ENCODE measurements at regions not wholly inside any gene's neighbourhood (a gene's known extent, or its start where the extent isn't known, plus 50 kb on each side); places are given as distances from the start of the nearest gene placed in this dataset.

DNA sequence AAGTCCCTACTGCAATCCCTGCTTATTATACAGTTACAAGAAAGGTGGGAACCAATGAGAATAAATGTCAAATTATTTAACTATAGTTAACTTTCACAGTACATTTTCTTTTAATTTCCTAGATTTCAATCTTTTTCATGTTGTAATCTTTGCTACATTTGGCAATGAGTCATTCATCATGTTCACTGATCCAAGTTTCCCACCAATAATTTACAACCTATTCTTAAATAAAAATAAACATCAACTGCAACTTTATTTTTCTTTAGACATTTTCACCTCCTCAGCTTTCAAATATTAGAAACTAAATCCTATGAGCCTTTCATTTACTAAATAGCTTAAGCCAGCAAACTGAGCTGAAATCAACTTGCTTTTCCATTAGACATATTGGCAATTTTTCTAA is 541.3 kb upstream of the BTBD3 start:
- DNase-seq, result no peak

DNA sequence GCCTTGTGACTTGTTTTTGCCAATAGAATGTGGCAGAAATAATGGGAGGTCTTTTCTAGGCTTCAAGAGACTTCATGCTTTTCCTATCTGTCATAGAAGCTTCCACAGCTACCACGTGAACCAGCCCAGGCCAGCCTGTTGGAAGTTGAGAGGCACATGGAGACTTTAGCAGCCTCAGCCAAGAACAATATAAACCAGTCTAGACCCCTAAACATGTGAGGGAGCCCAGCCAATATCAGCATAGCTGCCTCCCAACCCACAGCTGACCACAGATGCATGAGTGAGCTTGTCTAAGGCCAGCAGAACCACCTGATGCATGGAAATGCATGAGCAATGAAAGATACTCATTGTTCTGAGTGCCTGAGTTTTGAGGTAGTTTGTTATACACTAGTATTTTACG is 540.7 kb upstream of the BTBD3 start:
- DNase-seq, result no peak

DNA sequence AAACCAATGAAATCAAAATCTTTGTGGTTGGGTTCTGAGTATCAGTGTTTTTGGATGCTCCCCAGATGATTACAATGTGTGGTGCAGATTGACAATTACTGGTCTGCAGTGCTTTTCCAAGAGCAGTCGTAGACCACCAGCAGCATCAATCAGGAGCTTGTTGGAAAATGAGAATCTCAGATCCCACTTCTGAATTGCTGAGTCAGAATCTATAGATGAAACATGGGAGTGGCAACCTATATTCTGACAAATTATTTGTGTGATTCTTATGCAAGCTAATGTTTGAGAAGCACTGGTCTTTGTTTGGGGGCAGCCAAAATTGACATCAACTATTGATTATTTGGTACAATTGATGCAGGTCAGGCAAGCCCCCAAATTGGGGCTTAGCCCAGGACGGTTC is 539.9 kb upstream of the BTBD3 start:
- no peak for DNase-seq

DNA sequence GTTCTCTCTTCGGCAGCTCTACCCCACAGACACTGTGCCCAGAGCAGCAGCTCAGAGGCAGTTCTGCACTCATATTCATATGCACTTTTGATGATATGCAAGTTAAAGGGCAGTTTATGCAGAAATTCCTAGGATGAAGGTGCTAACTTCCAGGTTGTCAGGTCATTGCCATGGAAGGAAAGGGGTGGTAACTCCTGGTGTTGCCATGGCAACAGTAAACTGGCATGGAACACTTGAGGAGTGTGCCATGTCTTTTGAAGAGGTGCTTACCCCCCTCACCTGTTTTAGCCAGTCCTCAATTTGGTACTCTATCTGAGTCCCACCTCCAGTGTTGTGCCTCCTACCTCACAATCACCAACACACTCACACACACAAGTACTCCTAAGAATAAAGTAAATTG is 539.4 kb upstream of the BTBD3 start:
- no peak for DNase-seq

DNA sequence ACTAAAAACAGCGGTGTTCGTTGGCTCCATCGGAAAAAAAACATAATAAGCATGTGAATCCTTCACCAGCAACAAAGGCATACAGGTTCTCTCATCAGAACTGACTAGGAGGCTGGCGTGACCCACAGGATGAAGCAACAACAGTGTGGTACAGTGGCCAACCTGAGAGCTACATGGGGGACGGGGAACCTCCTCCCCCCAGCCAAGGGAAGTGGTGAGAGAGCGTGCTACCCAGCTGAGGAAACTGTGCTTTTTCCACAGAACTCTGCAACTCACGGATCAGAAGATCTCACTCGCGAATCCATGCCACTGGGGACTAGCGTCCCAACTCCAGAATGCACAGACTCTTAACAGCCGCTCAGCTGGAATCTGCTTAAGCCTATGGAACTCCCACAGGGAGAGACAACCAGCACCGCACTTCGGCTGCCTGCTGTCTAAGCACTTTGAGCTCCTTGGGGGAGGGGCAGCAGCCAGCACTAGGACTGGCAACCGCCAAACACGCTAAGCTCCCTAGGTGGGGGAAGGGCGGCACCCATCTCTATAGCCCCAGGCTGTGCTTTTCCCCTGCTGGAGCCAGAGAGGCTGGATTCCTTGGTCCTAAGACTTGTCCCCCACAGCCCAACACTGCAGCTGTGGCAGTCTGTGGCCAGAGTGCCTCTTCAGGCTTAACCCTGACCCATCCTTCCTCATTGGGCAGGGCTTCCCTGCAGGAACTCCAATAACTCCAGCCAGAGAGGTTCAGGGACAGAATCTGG is 538.3 kb upstream of the BTBD3 start:
- DNase-seq, result no peak

DNA sequence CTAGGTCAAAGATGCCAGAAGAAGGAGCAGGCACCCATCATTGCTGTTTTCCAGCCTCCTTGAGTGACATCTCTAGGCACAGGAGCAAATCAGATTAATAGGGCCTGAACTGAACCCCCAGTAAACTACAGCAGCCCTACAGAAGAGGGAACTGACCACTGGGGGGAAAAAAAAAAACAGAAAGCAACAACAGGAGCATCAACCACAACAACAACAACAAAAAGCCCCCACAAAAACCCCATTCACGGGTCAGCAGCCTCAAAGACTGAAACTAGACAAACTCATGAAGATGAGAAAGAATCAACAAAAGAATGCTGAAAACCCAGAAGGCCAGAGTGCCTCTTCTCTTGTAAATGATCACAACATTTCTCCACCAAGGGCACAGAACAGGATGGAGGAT is 537.4 kb upstream of the BTBD3 start:
- no peak for DNase-seq

DNA sequence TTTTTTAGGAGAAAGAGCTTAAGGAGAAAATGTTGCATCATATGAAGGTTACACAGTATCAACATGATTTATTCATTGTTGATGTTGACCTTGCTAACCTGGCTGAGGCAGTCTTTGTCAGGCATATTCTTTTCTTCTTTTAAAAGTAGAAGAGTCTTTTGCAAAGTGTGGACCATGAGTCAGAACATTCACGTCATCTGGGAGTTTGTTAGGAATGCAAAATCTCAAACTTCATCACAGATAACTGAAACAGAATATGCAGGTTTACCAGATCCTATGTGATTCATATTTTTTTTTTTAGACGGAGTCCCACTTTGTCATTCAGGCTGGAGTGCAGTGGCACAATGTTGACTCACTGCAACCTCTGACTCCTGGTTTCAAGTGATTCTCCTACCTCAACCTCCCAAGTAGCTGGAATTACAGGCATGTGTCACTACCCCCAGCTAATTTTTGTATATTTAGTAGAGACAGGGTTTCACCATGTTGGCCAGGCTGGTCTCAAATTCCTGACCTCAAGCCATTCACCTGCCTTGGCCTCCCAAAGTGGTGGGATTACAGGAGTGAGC is 530.4 kb upstream of the BTBD3 start:
- DNase-seq, result no peak

DNA sequence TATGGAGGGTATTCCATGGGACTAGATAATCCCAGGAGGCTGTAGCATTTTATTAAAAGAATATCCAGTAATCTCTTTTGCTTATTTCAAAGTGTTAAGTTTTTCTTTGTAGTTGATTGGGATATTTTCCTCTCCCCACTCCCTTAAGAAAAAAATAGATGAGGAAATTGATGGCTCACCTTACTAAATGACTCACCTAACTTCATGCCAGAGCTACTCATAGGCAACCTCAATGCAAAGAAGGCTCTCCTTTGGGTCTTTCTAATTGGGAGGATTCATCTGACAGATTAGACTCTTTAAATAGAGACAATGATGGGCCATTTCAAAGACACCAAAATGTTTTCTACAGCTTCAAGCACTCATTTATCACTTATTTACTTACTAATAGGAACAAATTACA is 528.5 kb upstream of the BTBD3 start:
- DNase-seq, result no peak

DNA sequence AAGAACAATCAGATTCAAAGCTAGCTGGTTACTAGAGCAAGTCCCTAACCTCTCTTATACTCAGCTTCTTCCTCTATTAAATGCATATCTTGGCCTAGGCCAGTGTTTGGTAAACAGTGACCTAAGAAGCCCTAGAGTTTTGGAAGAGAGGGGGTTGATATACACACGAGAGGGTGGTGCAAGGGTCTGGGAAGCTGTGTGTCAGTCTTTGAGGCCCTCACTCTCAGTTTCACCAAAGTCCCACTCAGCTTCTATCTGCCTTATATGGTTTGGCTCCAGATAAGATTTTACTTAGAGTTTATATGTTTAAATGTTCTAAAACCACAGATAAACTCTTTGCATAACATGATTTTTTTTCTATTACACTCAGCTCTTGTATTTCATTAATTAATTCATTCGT is 526.1 kb upstream of the BTBD3 start:
- no peak for DNase-seq

DNA sequence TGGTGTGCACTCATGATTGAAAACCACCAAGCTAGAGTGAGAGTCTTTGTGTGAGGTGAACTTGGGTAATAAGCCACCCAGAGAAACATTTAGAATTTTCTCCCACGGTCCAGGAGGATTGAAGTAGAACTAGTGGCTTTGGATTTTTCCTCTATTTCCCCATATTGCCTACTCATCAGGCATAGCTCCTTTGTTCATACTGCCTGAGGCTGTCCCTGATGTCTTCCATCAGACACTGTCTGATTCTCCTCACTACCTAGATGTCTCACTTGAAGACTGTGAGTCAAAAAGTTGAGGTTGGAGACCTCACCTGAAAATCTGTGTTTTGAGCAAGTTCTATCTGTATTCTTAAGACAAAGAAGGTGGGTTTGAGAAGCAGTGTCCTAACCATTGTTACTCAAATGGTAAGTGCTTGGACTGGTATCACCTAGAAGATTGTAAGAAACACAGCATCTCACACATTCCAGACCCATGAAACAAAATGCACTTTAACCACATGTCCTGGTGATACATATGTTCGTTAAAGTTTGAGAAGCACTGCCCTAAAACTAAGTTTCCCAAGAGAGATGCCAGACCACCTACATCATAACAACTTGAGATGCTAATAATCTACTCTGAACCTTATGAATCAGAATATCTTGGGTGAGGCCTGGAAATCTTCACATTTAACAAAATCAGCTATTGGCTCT is 523.4 kb upstream of the BTBD3 start:
- no peak for DNase-seq

DNA sequence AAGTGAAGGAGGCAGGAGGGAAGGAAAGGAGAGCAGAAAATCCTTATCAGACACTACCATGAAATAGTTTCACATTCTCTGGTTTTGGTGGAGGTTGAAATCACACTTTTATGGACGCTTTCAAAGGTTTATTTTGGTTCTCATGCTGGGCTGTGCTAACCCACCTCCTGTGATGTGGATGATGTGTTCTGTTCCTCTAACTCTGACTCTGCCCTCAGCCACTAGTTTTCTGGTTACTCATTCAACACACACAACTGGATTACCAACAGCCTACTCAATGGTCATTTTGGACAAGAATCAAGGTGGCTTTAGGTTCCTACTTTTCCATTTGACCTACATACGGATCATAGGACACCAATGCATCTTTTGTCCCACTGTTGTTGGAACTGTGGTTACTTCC is 522.1 kb upstream of the BTBD3 start:
- DNase-seq, result no peak

DNA sequence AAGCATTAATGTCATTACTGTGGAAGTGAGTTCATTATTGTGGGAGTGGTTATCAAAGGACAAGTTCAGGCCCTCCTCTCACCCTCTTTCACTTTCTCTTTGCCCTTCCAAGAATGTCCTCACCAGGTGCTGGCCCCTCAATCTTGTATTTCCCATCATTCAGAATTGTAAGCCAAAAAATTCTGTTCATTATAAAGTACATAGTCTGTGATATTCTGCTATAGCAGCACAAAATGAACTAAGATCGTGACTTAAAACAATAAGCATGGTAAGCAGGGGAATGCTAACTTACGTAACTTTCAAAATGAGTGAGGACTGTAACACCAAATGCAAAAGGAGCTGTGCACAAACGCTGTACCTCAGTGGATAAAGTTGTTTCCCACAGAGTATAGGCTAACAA is 515.7 kb upstream of the BTBD3 start:
- no peak for DNase-seq

DNA sequence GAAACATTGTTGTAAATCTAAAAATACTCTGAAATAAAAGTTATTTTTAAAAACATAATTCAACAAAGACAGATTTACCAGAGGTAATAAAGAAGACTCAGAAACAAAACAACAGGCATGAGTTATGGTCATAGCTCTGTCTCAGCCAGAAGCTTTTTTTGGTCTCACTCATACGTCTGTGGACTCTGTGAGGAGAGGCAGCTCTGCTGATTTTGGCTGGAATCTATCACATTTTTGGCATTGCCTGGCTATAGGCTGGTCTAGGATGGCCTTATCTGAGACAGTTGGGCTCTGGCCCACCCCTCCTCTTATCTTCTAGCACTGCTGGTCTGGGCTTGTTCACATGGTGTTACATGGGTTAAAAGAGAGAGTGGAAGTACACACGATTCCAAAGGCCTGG is 514.0 kb upstream of the BTBD3 start:
- DNase-seq, result no peak

DNA sequence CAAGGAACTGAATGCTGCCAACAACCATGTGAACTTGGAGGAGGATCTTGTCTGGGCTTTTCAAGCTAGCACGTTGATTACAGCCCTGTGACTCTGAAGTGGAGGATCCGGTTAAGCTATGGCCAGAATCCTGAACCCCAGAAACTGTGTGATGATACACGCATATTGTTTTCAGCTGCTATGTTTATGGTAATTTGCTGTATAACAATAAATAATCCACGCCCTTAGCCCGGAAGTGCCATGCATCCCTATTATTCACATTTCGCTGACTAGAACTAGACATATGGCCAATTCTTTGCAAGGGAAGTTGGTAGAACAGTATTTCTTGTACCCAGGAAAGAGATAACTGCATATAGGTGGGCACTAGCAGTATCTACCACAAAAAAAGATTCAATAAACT is 510.8 kb upstream of the BTBD3 start:
- no peak for DNase-seq

DNA sequence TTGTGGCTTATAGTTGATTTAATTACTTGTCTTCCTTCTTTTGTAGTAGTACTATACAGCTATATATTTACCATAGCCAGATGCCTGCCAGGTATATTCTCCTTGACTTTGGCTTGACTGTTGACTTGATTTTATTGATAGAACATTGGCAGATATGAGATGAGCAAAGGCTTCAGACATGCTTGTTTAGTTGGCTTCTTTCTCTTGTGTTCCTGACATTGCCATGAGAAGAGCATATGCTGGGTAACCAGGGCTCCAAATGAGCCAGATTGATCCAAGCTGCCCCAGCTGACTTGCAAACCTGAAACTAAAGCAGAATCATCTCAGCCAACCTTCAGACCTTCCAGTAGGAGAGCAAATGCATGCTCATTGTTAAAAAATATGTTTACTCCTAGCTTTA is 508.1 kb upstream of the BTBD3 start:
- DNase-seq, result no peak

DNA sequence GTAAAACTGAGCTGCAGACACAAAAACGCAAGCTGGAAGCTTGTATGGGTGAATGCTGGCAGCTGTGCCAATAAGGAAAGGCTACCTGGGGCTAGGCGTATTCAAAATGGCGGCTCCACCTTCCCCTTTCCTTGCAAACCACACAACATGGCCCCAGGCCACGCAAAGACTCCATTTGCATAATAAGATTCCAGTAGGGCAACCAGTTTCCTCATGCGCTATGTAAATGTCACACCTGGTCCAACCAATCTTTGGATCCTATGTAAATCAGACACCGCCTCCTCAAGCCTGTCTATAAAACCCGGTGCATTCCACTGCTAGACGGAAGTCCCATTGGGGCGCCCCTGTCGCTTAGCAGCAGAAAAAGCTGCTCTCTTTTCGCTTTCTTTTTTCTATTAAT is 505.9 kb upstream of the BTBD3 start:
- DNase-seq, result no peak

DNA sequence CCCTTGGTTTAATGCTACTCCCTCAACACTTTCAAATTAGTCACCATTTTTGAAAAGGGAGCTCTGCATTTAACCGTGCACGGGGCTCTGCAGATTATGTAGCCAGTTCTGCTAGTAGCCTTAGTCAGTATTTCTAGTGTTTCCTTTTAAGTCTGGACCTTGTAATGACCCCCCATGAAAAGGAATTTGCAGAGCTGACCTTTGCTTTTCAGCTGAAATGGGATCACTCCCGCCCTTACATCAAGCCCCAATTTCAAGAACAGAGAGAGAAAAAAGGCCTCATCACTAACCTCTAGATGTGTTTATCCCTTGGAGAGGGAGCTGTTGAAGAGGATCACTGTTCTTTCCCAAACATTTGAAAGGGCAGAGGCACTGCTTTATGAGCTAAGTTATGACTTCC is 490.7 kb upstream of the BTBD3 start:
- DNase-seq, result no peak

DNA sequence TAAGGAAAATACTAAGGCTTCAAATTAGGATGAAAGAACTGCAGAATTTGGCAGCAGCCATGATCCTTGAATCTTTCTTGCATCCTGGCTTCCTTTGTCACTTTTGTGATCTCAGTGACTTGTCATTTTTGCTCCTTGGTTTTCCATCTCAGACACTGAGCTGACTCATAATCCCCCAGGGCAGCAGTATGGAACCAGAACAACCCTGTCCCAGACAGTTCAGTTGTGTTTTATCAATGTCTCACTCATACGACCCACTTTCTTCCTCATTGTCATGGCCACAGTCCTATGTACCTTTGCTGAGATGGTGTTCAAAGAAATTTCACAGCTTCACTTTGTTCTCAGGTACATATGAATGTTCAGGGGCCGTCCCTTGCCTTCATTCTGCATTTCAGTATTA is 488.5 kb upstream of the BTBD3 start:
- no peak for DNase-seq

DNA sequence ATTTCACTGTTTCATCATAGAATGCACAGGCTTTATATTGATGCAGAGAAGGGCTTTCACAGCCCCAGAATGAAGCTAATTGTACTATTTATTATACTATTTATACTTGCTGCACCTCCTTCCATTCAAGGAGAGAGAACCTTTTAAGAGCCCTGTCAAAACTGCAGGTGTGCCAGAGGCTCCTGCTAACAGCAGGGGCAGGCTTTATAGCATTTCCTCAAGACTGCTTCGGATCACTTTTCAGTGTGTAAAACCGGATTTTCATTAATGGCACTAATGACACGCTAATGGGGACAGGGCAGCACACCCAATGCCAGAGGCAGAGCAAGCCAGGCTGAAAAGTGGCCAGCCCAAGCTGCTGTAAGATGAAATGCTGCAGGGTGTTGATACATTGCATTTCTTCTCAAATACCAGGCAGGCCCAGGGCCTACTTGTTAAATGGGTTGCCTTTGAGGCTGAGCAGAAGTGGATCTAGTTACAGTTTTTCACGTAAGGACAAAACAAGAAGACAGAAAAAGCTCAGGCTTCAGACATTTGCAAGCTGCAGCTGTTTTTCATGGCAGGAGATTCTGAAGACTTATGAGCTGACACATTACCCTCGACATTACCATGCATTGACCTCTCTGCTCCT is 487.7 kb upstream of the BTBD3 start:
- DNase-seq, result no peak

DNA sequence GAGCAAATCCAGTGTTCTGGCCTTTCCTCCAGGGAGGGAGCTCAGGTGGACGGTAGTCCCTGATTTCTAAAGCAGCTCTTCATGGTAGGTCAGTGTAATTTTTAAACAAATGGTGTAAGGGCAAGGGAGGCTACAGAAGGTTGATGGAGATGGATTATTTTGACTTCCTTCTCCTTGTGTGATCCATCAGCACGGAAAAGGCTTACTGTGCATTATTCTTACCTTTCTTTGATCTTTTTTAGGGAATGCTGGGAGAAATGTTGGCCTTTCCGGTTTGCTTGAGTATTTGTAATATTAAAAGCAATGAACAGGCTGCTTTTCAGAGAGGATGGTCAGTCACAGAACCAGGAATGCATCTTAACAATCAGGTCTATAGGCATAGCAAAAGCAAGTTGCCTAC is 487.0 kb upstream of the BTBD3 start:
- no peak for DNase-seq

DNA sequence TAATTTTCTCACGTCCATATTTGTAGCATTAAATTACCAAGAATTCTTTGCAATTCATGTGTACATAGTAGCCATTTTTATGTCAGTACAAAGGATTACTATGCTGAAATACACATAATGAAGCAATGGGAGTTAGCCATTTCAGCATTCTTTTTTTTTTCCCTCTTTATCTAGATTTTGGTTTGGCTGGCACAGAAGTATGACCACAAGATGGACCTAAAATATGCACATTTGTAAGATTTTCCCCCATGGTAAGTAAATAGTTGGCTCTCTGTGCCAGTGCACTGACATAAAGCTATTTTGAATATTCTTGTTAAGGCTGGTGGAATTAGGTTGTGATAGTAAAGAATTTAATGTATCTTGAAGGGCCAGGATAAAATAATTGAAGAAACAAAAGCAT is 486.1 kb upstream of the BTBD3 start:
- no peak for DNase-seq

DNA sequence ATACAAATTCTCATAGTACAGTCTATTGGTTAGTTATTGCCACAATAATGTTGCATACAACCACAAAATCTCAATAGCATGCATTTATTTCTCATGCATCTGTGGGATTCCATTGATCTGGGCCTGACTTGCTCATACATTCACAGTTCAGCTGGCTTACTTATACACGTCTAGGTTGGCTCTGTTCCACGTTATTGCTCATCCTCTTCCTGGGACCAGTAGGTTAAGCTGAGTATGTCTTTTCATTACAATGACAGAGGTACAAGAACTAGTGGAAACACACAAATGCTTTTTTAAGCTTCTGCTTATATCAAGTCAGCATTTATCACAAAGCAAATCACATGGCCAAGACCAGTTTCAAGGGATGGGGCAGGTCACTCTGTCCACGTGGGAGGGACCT is 485.3 kb upstream of the BTBD3 start:
- DNase-seq, result no peak

DNA sequence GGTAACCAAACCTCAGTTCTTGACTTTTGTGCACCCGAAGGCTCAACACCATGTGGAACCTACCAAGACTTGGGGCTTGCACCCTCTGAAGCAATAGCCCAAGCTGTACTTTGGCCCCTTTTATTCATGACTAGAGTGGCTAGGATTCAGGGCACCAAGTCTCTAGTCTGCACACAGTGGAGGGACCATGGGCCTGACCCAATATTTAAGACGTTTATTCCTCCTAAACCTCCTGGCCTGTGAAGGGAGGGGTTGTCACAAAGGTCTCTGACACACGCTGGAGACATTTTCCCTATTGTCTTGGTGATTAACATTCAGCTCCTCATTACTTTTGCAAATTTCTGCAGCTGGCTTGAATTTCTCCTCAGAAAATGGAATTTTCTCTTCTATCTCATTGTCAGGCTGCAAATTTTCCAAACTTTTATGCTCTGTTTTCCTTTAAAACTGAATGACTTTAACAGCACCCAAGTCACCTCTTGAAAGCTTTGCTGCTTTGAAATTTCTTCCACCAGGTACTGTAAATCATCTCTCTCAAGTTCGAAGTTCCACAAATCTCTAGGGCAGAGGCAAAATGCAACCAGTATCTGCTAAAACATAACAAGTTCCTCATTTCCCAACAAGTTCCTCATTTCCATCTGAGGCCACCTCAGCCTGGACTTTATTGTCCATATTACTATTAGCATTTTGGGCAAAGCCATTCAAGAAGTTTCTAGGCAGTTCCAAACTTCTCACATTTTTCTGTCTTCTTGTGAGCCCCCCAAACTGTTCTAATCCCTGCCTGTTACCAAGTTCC is 481.4 kb upstream of the BTBD3 start:
- no peak for DNase-seq
